H9 (cell line): ENCODE measurements at regions not wholly inside any gene's neighbourhood (a gene's known extent, or its start where the extent isn't known, plus 50 kb on each side); places are given as distances from the start of the nearest gene placed in this dataset.

ENCODE experiments used
- DNase-seq: peaks from one replicate; pipeline ENCODE4 v3.0.0-alpha.2; 2017
- H2AFZ ChIP-seq: one replicate; pipeline ENCODE4 v1.6.1; 2013; ENCODE audit warnings: mild to moderate bottlenecking, low read length, control low read depth, moderate library complexity
- H2AK5ac ChIP-seq: 2 replicates; pipeline ENCODE4 v1.6.1; 2013; ENCODE audit warnings: low read length, control low read depth, mixed read lengths; ENCODE audit not compliant: insufficient read length
- H2BK120ac ChIP-seq: one replicate; pipeline ENCODE4 v1.6.1; 2013; ENCODE audit warnings: low read depth, mild to moderate bottlenecking, low read length, control low read depth, inconsistent platforms; ENCODE audit not compliant: poor library complexity, severe bottlenecking
- H2BK12ac ChIP-seq: 2 replicates; pipeline ENCODE4 v1.6.1; 2013; ENCODE audit warnings: low read length, control low read depth, mixed read lengths, low read depth; ENCODE audit not compliant: insufficient read length
- H2BK15ac ChIP-seq: 2 replicates; pipeline ENCODE4 v1.6.1; 2013; ENCODE audit warnings: low read depth, low read length, control low read depth
- H2BK20ac ChIP-seq: one replicate; pipeline ENCODE4 v1.6.1; 2013; ENCODE audit warnings: low read depth, mild to moderate bottlenecking, low read length, control low read depth, inconsistent platforms; ENCODE audit not compliant: poor library complexity, severe bottlenecking
- H2BK5ac ChIP-seq: 2 replicates; pipeline ENCODE4 v1.6.1; 2013; ENCODE audit warnings: low read length, control low read depth, mixed read lengths; ENCODE audit not compliant: insufficient read length
- H3K14ac ChIP-seq: 2 replicates; pipeline ENCODE4 v1.6.1; 2013; ENCODE audit warnings: low read length, control low read depth; ENCODE audit not compliant: insufficient read depth
- H3K18ac ChIP-seq: 2 replicates; pipeline ENCODE4 v1.6.1; 2013; ENCODE audit warnings: low read depth, mild to moderate bottlenecking, mixed read lengths, low read length, control low read depth; ENCODE audit not compliant: insufficient read length
- H3K23ac ChIP-seq: 2 replicates; pipeline ENCODE4 v1.6.1; 2013; ENCODE audit warnings: low read length, control low read depth, mixed read lengths, low read depth; ENCODE audit not compliant: insufficient read length
- H3K23me2 ChIP-seq: 2 replicates; pipeline ENCODE4 v1.6.1; 2013; ENCODE audit warnings: low read depth, mild to moderate bottlenecking, mixed read lengths, low read length, control low read depth; ENCODE audit not compliant: insufficient read length, poor library complexity, severe bottlenecking
- H3K27ac ChIP-seq: 2 replicates; pipeline ENCODE4 v1.5.1; 2013; ENCODE audit warnings: low read length, control low read depth, mixed read lengths, low read depth; ENCODE audit not compliant: insufficient read length
- H3K27me3 ChIP-seq: 2 replicates; pipeline ENCODE4 v1.6.1; 2013; ENCODE audit warnings: low read length, control low read depth, inconsistent platforms; ENCODE audit not compliant: insufficient read depth
- H3K4ac ChIP-seq: 2 replicates; pipeline ENCODE4 v1.6.1; 2013; ENCODE audit warnings: low read depth, mild to moderate bottlenecking, control low read depth, inconsistent platforms, low read length, moderate library complexity
- H3K4me1 ChIP-seq: 2 replicates; pipeline ENCODE4 v1.6.1; 2013; ENCODE audit warnings: low read length, control low read depth, inconsistent platforms; ENCODE audit not compliant: insufficient read depth
- H3K4me2 ChIP-seq: 2 replicates; pipeline ENCODE4 v1.6.1; 2013; ENCODE audit warnings: low read length, control low read depth, mixed read lengths; ENCODE audit not compliant: insufficient read length, insufficient read depth
- H3K56ac ChIP-seq: 2 replicates; pipeline ENCODE4 v1.6.1; 2013; ENCODE audit warnings: low read depth, mild to moderate bottlenecking, mixed read lengths, low read length, control low read depth; ENCODE audit not compliant: insufficient read length
- H3K79me1 ChIP-seq: 2 replicates; pipeline ENCODE4 v1.6.1; 2013; ENCODE audit warnings: low read depth, mild to moderate bottlenecking, moderate library complexity, low read length, control low read depth, inconsistent platforms; ENCODE audit not compliant: insufficient read depth, poor library complexity, severe bottlenecking
- H3K79me2 ChIP-seq: 2 replicates; pipeline ENCODE4 v1.6.1; 2013; ENCODE audit warnings: low read length, control low read depth, inconsistent platforms; ENCODE audit not compliant: insufficient read depth
- H3K9ac ChIP-seq: 2 replicates; pipeline ENCODE4 v1.6.1; 2013; ENCODE audit warnings: low read length, control low read depth, mixed read lengths; ENCODE audit not compliant: insufficient read length; ENCODE audit errors: extremely low read depth
- H3K9me3 ChIP-seq: one replicate; pipeline ENCODE4 v1.6.1; 2013; ENCODE audit warnings: low read depth, low read length, inconsistent platforms; ENCODE audit not compliant: control insufficient read depth
- H3T11ph ChIP-seq: one replicate; pipeline ENCODE4 v1.6.1; 2013; ENCODE audit warnings: mild to moderate bottlenecking, low read length, control low read depth, inconsistent platforms
- H4K20me1 ChIP-seq: one replicate; pipeline ENCODE4 v1.6.1; 2013; ENCODE audit not compliant: control insufficient read depth, insufficient read length, insufficient read depth
- H4K5ac ChIP-seq: 2 replicates; pipeline ENCODE4 v1.6.1; 2013; ENCODE audit warnings: low read depth, mild to moderate bottlenecking, mixed read lengths, low read length, control low read depth; ENCODE audit not compliant: insufficient read length
- H4K8ac ChIP-seq: replicated peaks from 2 replicates; pipeline ENCODE4 v1.6.1; 2013; ENCODE audit warnings: low read length, control low read depth, mixed read lengths, low read depth; ENCODE audit not compliant: insufficient read length
- H4K91ac ChIP-seq: 2 replicates; pipeline ENCODE4 v1.6.1; 2013; ENCODE audit warnings: low read depth, mild to moderate bottlenecking, moderate library complexity, mixed read lengths, low read length, control low read depth; ENCODE audit not compliant: insufficient read length
- H3K27ac Mint-ChIP-seq, 3 experiments: 2 replicates in 2 of 3; 3 replicates in 1 of 3; pipeline ENCODE4 v1.8.0; 2020 to 2021; ENCODE audit warnings: mixed read lengths in 3 of 3, mild to moderate bottlenecking in 1 of 3, moderate library complexity in 1 of 3
- H3K27me3 Mint-ChIP-seq: 2 replicates; pipeline ENCODE4 v1.8.0; 2021; ENCODE audit warnings: low read depth, mild to moderate bottlenecking, moderate library complexity, mixed read lengths
- H3K36me3 Mint-ChIP-seq, 3 experiments: 2 replicates in 2 of 3; 3 replicates in 1 of 3; pipeline ENCODE4 v1.8.0; 2020 to 2021; ENCODE audit warnings: low read depth in 3 of 3, mixed read lengths in 3 of 3; ENCODE audit not compliant: insufficient read depth in 1 of 3
- H3K4me1 Mint-ChIP-seq, 2 experiments: 2 replicates each; pipeline ENCODE4 v1.8.0; 2020; ENCODE audit warnings: mixed read lengths in 2 of 2
- H3K4me3 Mint-ChIP-seq, 2 experiments: 2 replicates in 1 of 2; 3 replicates in 1 of 2; pipeline ENCODE4 v1.8.0; 2020 to 2021; ENCODE audit warnings: mild to moderate bottlenecking in 2 of 2, mixed read lengths in 2 of 2, moderate library complexity in 1 of 2
- H3K9me3 Mint-ChIP-seq, 2 experiments: 2 replicates in 1 of 2; 3 replicates in 1 of 2; pipeline ENCODE4 v1.8.0; 2020; ENCODE audit warnings: mild to moderate bottlenecking in 2 of 2, mixed read lengths in 2 of 2, moderate library complexity in 1 of 2
- CTCF ChIP-seq: fragments of 200-600 bp; sonication (generic); conservative IDR thresholded peaks from 3 replicates; pipeline ENCODE4 v1.8.0; 2021; ENCODE audit warnings: antibody characterized with exemption, mild to moderate bottlenecking
- WGBS: extraction: QIAGEN DNeasy Blood & Tissue Kit; methylation state at CpG from one replicate; pipeline ENCODE4 v1.1.7; 2013; ENCODE audit warnings: missing lambda C conversion rate, low lambda C conversion rate, mixed read lengths; ENCODE audit not compliant: insufficient read length; ENCODE audit errors: extremely low coverage; 5-methylcytosine and 5-hydroxymethylcytosine counted together

- H3K79me2 ChIP-seq, result no peaks in the 10 kb centered on the region
- no peaks in the 10 kb centered on the region for H3K4me1 ChIP-seq
- WGBS, result no CpG with 5 or more reads among the region's 5 CpGs
- H3K27ac ChIP-seq, result no peak overlapping the region
- no peak overlapping the region for H2BK20ac ChIP-seq
- Mint-ChIP-seq H3K27me3 (no peaks in the 10 kb centered on the region), H3K4me1 (no peaks in the 10 kb centered on the region), H3K27ac (no peak overlapping the region), H3K4me3 (no peak overlapping the region), H3K9me3 (no peaks in the 10 kb centered on the region), H3K36me3 (no peaks in the 10 kb centered on the region)
- H2BK120ac ChIP-seq, result no peak overlapping the region
- no peak for DNase-seq
- no peaks in the 10 kb centered on the region for H3K9me3 ChIP-seq
- no peak overlapping the region for H4K8ac ChIP-seq
- H3K23me2 ChIP-seq, result no peaks in the 10 kb centered on the region
- no peak overlapping the region for H3K23ac ChIP-seq
- H3K27me3 ChIP-seq, result no peaks in the 10 kb centered on the region
- no peak overlapping the region for H3K9ac ChIP-seq
- no peak overlapping the region for H3T11ph ChIP-seq
- H2AK5ac ChIP-seq, result no peak overlapping the region
- no peak overlapping the region for H3K14ac ChIP-seq
- no peak overlapping the region for H2BK12ac ChIP-seq
- H3K4ac ChIP-seq, result no peak overlapping the region
- no peak overlapping the region for H4K5ac ChIP-seq
- H4K20me1 ChIP-seq, result no peaks in the 10 kb centered on the region
- H2BK5ac ChIP-seq, result no peak overlapping the region
- no peak overlapping the region for H2BK15ac ChIP-seq
- TF ChIP-seq CTCF, result no peak
- H3K18ac ChIP-seq, result no peak overlapping the region
- H3K56ac ChIP-seq, result no peak overlapping the region
- no peak overlapping the region for H3K4me2 ChIP-seq
- H4K91ac ChIP-seq, result no peak overlapping the region
- H2AFZ ChIP-seq, result no peak overlapping the region
- H3K79me1 ChIP-seq, result no peaks in the 10 kb centered on the region
Observed at GRCh38 chr13:67437244-67437643, 207.1 kb upstream of the PCDH9 start.
